Uterus (tissue), 3 donors: ENCODE measurements at regions not wholly inside any gene's neighbourhood (a gene's known extent, or its start where the extent isn't known, plus 50 kb on each side); places are given as distances from the start of the nearest gene placed in this dataset.

Experiments
- DNase-seq, 2 donors: peaks; one replicate each; pipeline ENCODE4 v3.0.0-alpha.2; 2019 to 2020
- H3K27ac ChIP-seq, 2 donors: fragments of 200-600 bp; sonication (generic); 1 replicate in 1 of 2; 2 replicates in 1 of 2; pipeline ENCODE4 v1.5.1; 2016 to 2018
- H3K27me3 ChIP-seq, 2 donors: fragments of 200-600 bp; sonication (generic); one replicate each; pipeline ENCODE4 v1.5.1; 2018 to 2019; ENCODE audit warnings: control low read depth in 1 of 2
- H3K36me3 ChIP-seq, 2 donors: fragments of 200-600 bp; sonication (generic); one replicate each; pipeline ENCODE4 v1.5.1; 2019; ENCODE audit warnings: control low read depth in 1 of 2
- H3K4me1 ChIP-seq, 2 donors: fragments of 200-600 bp; sonication (generic); one replicate each; pipeline ENCODE4 v1.5.1; 2018 to 2019; ENCODE audit warnings: control low read depth in 1 of 2
- H3K4me3 ChIP-seq, 2 donors: fragments of 200-600 bp; sonication (generic); 1 replicate in 1 of 2; 2 replicates in 1 of 2; pipeline ENCODE4 v1.5.1; 2018 to 2019; ENCODE audit warnings: mild to moderate bottlenecking in 1 of 2
- H3K9me3 ChIP-seq, 2 donors: fragments of 200-600 bp; sonication (generic); one replicate each; pipeline ENCODE4 v1.5.1; 2019; ENCODE audit warnings: control low read depth in 1 of 2
- POLR2A ChIP-seq, 2 donors: fragments of 450-650 bp; IDR thresholded peaks; one replicate each; pipeline ENCODE4 v1.6.1; 2016; ENCODE audit warnings: antibody characterized with exemption in 2 of 2, mild to moderate bottlenecking in 1 of 2, moderate library complexity in 1 of 2
- intact Hi-C: fragments of 100-400 bp; cut with DNase I; formaldehyde crosslinking; loops from one replicate; pipeline ENCODE4 v1.15.1; 2023; ENCODE audit warnings: low total_unique reads
- TF ChIP-seq, protein P1 (sequence below), 4 experiments: fragments of 200-600 bp in 2 of 4; fragments of 450-650 bp in 2 of 4; sonication (generic) in 2 of 4; IDR thresholded peaks; one replicate each; pipeline ENCODE4 v1.5.1; 2016 to 2019; ENCODE audit warnings: antibody characterized with exemption in 4 of 4, mild to moderate bottlenecking in 2 of 4, moderate library complexity in 1 of 4
- donor health status: DM: yes; HTN: yes; CAD: no.

DNA sequence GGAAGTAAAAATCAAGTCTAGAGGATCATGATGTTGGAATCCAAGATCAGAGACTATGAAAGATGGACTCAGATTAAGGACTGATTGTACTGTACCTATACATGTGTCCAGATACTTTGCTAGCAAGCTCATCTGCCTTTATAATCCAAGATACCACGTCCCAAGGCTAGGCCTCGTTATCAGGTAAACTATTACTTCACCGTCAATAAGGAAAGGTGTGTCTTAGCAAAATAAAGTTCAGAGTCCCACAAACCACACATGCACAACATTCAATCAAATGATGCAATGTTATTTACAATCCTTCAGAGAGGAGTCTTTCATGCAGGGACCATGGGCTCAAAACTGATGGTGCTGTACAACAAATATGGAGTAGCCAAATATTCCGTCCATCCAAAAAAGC, 1092.9 kb downstream of the IGSF11 start:
- H3K9me3 ChIP-seq, result no peaks in the 10 kb centered on the region
- no peaks in the 10 kb centered on the region for H3K36me3 ChIP-seq
- TF ChIP-seq POLR2A (IDR thresholded peaks at IDR 0.05), result no peak
- TF ChIP-seq, protein P1, sequence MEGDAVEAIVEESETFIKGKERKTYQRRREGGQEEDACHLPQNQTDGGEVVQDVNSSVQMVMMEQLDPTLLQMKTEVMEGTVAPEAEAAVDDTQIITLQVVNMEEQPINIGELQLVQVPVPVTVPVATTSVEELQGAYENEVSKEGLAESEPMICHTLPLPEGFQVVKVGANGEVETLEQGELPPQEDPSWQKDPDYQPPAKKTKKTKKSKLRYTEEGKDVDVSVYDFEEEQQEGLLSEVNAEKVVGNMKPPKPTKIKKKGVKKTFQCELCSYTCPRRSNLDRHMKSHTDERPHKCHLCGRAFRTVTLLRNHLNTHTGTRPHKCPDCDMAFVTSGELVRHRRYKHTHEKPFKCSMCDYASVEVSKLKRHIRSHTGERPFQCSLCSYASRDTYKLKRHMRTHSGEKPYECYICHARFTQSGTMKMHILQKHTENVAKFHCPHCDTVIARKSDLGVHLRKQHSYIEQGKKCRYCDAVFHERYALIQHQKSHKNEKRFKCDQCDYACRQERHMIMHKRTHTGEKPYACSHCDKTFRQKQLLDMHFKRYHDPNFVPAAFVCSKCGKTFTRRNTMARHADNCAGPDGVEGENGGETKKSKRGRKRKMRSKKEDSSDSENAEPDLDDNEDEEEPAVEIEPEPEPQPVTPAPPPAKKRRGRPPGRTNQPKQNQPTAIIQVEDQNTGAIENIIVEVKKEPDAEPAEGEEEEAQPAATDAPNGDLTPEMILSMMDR (IDR thresholded peaks at IDR 0.05), result no peak
- intact Hi-C loops, result no loop called here
- H3K4me1 ChIP-seq, result no peaks in the 10 kb centered on the region
- no peaks in the 10 kb centered on the region for H3K27me3 ChIP-seq
- H3K4me3 ChIP-seq, result no peak overlapping the region
- DNase-seq, result no peak
- no peak overlapping the region for H3K27ac ChIP-seq

- Histone ChIP-seq H3K4me1 (no peaks in the 10 kb centered on the region), H3K4me3 (no peak overlapping the region), H3K27me3 (no peaks in the 10 kb centered on the region), H3K36me3 (no peaks in the 10 kb centered on the region), H3K9me3 (no peaks in the 10 kb centered on the region), H3K27ac (no peak overlapping the region)
- no peak for DNase-seq
- TF ChIP-seq, protein P1 (IDR thresholded peaks at IDR 0.05), result no peak
- TF ChIP-seq POLR2A (IDR thresholded peaks at IDR 0.05), result no peak
- intact Hi-C loops, result no loop called here
Observed at GRCh38 chr3:117954131-117954530, 1080.5 kb downstream of the IGSF11 start.

- TF ChIP-seq, protein P1 (IDR thresholded peaks at IDR 0.05), result no peak
Observed at GRCh38 chr3:117955196-117955595, 1079.5 kb downstream of the IGSF11 start.

GRCh38 chr3:117958027-117958426, 1076.6 kb downstream of the IGSF11 start:
- Histone ChIP-seq H3K36me3 (no peaks in the 10 kb centered on the region), H3K9me3 (no peaks in the 10 kb centered on the region), H3K4me3 (no peak overlapping the region), H3K27me3 (no peaks in the 10 kb centered on the region), H3K27ac (no peak overlapping the region), H3K4me1 (no peaks in the 10 kb centered on the region)
- intact Hi-C loops, result no loop called here
- TF ChIP-seq, protein P1 (IDR thresholded peaks at IDR 0.05), result no peak
- no peak for TF ChIP-seq POLR2A (IDR thresholded peaks at IDR 0.05)
- no peak for DNase-seq

More at GRCh38 chr3:117955196-117955595, 1079.5 kb downstream of the IGSF11 start:
- no peak overlapping the region for H3K4me3 ChIP-seq
- no peaks in the 10 kb centered on the region for H3K36me3 ChIP-seq
- intact Hi-C loops, result no loop called here
- no peaks in the 10 kb centered on the region for H3K4me1 ChIP-seq
- no peaks in the 10 kb centered on the region for H3K27me3 ChIP-seq
- no peaks in the 10 kb centered on the region for H3K9me3 ChIP-seq
- H3K27ac ChIP-seq, result no peak overlapping the region
- no peak for DNase-seq

GRCh38 chr3:117962750-117963149, 1071.9 kb downstream of the IGSF11 start:
- no peaks in the 10 kb centered on the region for H3K27me3 ChIP-seq
- no peaks in the 10 kb centered on the region for H3K4me1 ChIP-seq
- no peak overlapping the region for H3K27ac ChIP-seq
- no peak overlapping the region for H3K4me3 ChIP-seq
- H3K36me3 ChIP-seq, result no peaks in the 10 kb centered on the region
- TF ChIP-seq, protein P1 (IDR thresholded peaks at IDR 0.05), result no peak
- TF ChIP-seq POLR2A (IDR thresholded peaks at IDR 0.05), result no peak
- no peaks in the 10 kb centered on the region for H3K9me3 ChIP-seq
- intact Hi-C loops, result no loop called here
- no peak for DNase-seq
